Kidney capillary endothelial cell (primary cell): ENCODE measurements at regions not wholly inside any gene's neighbourhood (a gene's known extent, or its start where the extent isn't known, plus 50 kb on each side); places are given as distances from the start of the nearest gene placed in this dataset.

Source experiments
- DNase-seq: peaks from one replicate; pipeline ENCODE4 v3.0.0-alpha.2; 2018; ENCODE audit warnings: low spot score

GRCh38 chr17:79396696-79397095 lies 214.2 kb downstream of the RBFOX3 start:
- DNase-seq: no peak

- DNase-seq: no peak
Measured at GRCh38 chr17:79395545-79395944, 215.3 kb downstream of the RBFOX3 start.

- DNase-seq: no peak
Measured at GRCh38 chr17:79395066-79395465, 215.8 kb downstream of the RBFOX3 start.

GRCh38 chr17:79393358-79394052 lies 217.3 kb downstream of the RBFOX3 start:
- DNase-seq: peak; percentile 63

- DNase-seq: no peak
Measured at GRCh38 chr17:79392598-79392997, 218.3 kb downstream of the RBFOX3 start.

- peak; percentile 47 for DNase-seq
Measured at GRCh38 chr17:79391376-79392233, 219.2 kb downstream of the RBFOX3 start.

- no peak for DNase-seq
Measured at GRCh38 chr17:79389896-79390295, 221.0 kb downstream of the RBFOX3 start.

GRCh38 chr17:79388556-79389295 lies 222.1 kb downstream of the RBFOX3 start:
- peak; percentile 27 for DNase-seq

GRCh38 chr17:79387783-79388182 lies 223.1 kb downstream of the RBFOX3 start:
- DNase-seq: no peak

GRCh38 chr17:79385962-79386563 lies 224.8 kb downstream of the RBFOX3 start:
- no peak for DNase-seq

- DNase-seq: no peak
Measured at GRCh38 chr17:79382313-79382712, 228.5 kb downstream of the RBFOX3 start.

- no peak for DNase-seq
Measured at GRCh38 chr17:79379700-79380445, 231.0 kb downstream of the RBFOX3 start.

- DNase-seq: no peak
Measured at GRCh38 chr17:79377230-79377786, 233.5 kb downstream of the RBFOX3 start.

GRCh38 chr17:79374807-79375206 lies 236.0 kb downstream of the RBFOX3 start:
- no peak for DNase-seq

GRCh38 chr17:79374087-79374689 lies 236.7 kb downstream of the RBFOX3 start:
- DNase-seq: no peak

GRCh38 chr17:79372470-79373238 lies 238.2 kb downstream of the RBFOX3 start:
- no peak for DNase-seq

GRCh38 chr17:79371984-79372383 lies 238.9 kb downstream of the RBFOX3 start:
- DNase-seq: no peak

- DNase-seq: no peak
Measured at GRCh38 chr17:79370594-79370993, 240.3 kb downstream of the RBFOX3 start.

- DNase-seq: no peak
Measured at GRCh38 chr17:79370126-79370525, 240.7 kb downstream of the RBFOX3 start.

- no peak for DNase-seq
Measured at GRCh38 chr17:79369532-79369931, 241.3 kb downstream of the RBFOX3 start.
